Vagina (tissue), 2 donors: ENCODE measurements at regions not wholly inside any gene's neighbourhood (a gene's known extent, or its start where the extent isn't known, plus 50 kb on each side); places are given as distances from the start of the nearest gene placed in this dataset.

Experiments
- POLR2AphosphoS5 ChIP-seq, 2 donors: sonication (generic); formaldehyde crosslinking; IDR thresholded peaks; one replicate each; pipeline ENCODE4 v1.9.0; 2017; ENCODE audit warnings: antibody characterized with exemption in 2 of 2, mild to moderate bottlenecking in 2 of 2, low read depth in 1 of 2; ENCODE audit not compliant: insufficient read depth in 1 of 2
- TF ChIP-seq, protein P1 (sequence below), 3 experiments: fragments of 450-650 bp in 2 of 3; fragments of 200-600 bp in 1 of 3; sonication (generic) in 1 of 3; IDR thresholded peaks; one replicate each; pipeline ENCODE4 v1.5.1; 2017 to 2019; ENCODE audit warnings: antibody characterized with exemption in 3 of 3, mild to moderate bottlenecking in 2 of 3, moderate library complexity in 2 of 3

- TF ChIP-seq, protein P1, sequence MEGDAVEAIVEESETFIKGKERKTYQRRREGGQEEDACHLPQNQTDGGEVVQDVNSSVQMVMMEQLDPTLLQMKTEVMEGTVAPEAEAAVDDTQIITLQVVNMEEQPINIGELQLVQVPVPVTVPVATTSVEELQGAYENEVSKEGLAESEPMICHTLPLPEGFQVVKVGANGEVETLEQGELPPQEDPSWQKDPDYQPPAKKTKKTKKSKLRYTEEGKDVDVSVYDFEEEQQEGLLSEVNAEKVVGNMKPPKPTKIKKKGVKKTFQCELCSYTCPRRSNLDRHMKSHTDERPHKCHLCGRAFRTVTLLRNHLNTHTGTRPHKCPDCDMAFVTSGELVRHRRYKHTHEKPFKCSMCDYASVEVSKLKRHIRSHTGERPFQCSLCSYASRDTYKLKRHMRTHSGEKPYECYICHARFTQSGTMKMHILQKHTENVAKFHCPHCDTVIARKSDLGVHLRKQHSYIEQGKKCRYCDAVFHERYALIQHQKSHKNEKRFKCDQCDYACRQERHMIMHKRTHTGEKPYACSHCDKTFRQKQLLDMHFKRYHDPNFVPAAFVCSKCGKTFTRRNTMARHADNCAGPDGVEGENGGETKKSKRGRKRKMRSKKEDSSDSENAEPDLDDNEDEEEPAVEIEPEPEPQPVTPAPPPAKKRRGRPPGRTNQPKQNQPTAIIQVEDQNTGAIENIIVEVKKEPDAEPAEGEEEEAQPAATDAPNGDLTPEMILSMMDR (IDR thresholded peaks at IDR 0.05): no peak
- TF ChIP-seq POLR2AphosphoS5 (IDR thresholded peaks at IDR 0.05; ENCODE audit: insufficient read depth in 1 of 2, low read depth in 1 of 2): no peak
Measured at GRCh38 chr18:28904789-28905364, 727.9 kb upstream of the CDH2 start.
